Activated CD4-positive, alpha-beta T cell treated with anti-CD3 and anti-CD28 coated beads for 48 hours (primary cell): ENCODE measurements at regions not wholly inside any gene's neighbourhood (a gene's known extent, or its start where the extent isn't known, plus 50 kb on each side); places are given as distances from the start of the nearest gene placed in this dataset.
"Not testable (repeated sequence)": the region's sequence is repeated elsewhere in the genome, so short reads cannot be mapped to it uniquely, and the experiment has no call there.

ENCODE experiments used
- DNase-seq: peaks from one replicate; pipeline ENCODE4 v3.0.0-alpha.2; 2020

- no peak for DNase-seq
Measured at GRCh38 chr2:175872721-175873120, 129.3 kb downstream of the LNPK start.

GRCh38 chr2:175872005-175872348, 130.1 kb downstream of the LNPK start:
- no peak for DNase-seq

- DNase-seq, result no peak
Measured at GRCh38 chr2:175871331-175872004, 130.6 kb downstream of the LNPK start.

- DNase-seq, result no peak
Measured at GRCh38 chr2:175865716-175866115, 136.4 kb downstream of the LNPK start.

GRCh38 chr2:175864137-175864850, 137.8 kb downstream of the LNPK start:
- no peak for DNase-seq

- no peak for DNase-seq
Measured at GRCh38 chr2:175861958-175862357, 140.1 kb downstream of the LNPK start.

GRCh38 chr2:175855794-175856453, 146.1 kb downstream of the LNPK start:
- DNase-seq, result no peak

GRCh38 chr2:175855236-175855635, 146.8 kb downstream of the LNPK start:
- DNase-seq, result no peak

- DNase-seq, result no peak
Measured at GRCh38 chr2:175854665-175855064, 147.4 kb downstream of the LNPK start.

GRCh38 chr2:175854129-175854528, 147.9 kb downstream of the LNPK start:
- DNase-seq, result no peak

- no peak for DNase-seq
Measured at GRCh38 chr2:175853616-175853890, 148.5 kb downstream of the LNPK start.

GRCh38 chr2:175852879-175853615, 149.0 kb downstream of the LNPK start:
- no peak for DNase-seq

- no peak for DNase-seq
Measured at GRCh38 chr2:175847128-175847527, 154.9 kb downstream of the LNPK start.

- no peak for DNase-seq
Measured at GRCh38 chr2:175844169-175844568, 157.9 kb downstream of the LNPK start.

GRCh38 chr2:175843625-175844024, 158.4 kb downstream of the LNPK start:
- no peak for DNase-seq

- DNase-seq, result no peak
Measured at GRCh38 chr2:175842996-175843395, 159.1 kb downstream of the LNPK start.

GRCh38 chr2:175840765-175841164, 161.3 kb downstream of the LNPK start:
- not testable (repeated sequence) for DNase-seq

GRCh38 chr2:175840256-175840655, 161.8 kb downstream of the LNPK start:
- no peak for DNase-seq

GRCh38 chr2:175838979-175839378, 163.1 kb downstream of the LNPK start:
- DNase-seq, result no peak

- no peak for DNase-seq
Measured at GRCh38 chr2:175837046-175837445, 165.0 kb downstream of the LNPK start.

GRCh38 chr2:175836361-175836760, 165.7 kb downstream of the LNPK start:
- no peak for DNase-seq

GRCh38 chr2:175834477-175834876, 167.6 kb downstream of the LNPK start:
- DNase-seq, result no peak

GRCh38 chr2:175832866-175833265, 169.2 kb downstream of the LNPK start:
- no peak for DNase-seq

GRCh38 chr2:175829741-175830140, 172.3 kb downstream of the LNPK start:
- no peak for DNase-seq
